GM19452 (cell line): ENCODE measurements at regions not wholly inside any gene's neighbourhood (a gene's known extent, or its start where the extent isn't known, plus 50 kb on each side); places are given as distances from the start of the nearest gene placed in this dataset.

Source experiments
- ATAC-seq: cut with Tn5 transposase; IDR thresholded peaks from one replicate; pipeline ENCODE4 v1.9.1; 2021; ENCODE audit not compliant: unreplicated experiment

GRCh38 chr20:21033817-21034216 lies 72.3 kb downstream of the LINC00237 start:
- ATAC-seq, result no peak

- no peak for ATAC-seq
Measured at GRCh38 chr20:21031666-21032065, 74.5 kb downstream of the LINC00237 start.

GRCh38 chr20:21029341-21029740 lies 76.8 kb downstream of the LINC00237 start:
- no peak for ATAC-seq

- ATAC-seq, result no peak
Measured at GRCh38 chr20:21028921-21029320, 77.2 kb downstream of the LINC00237 start.

DNA sequence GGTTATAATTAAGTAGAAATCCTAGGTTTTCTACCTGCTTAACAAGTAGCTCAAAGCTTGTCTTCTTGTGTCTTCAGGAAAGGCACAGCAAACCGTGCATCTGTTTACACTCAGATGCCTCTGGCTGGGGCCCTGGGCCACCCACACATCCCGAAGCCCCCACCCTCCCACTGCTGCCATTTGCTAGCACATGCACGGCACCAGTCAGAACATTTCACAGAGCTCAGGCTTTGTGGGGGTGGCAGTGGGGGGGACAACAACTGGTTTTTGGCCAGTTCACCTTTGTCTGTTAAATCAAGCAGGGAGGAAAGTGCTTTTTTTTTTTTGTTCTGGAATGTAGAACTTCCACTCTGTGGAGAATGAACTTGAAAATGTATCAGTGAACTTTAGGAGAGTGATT lies 77.7 kb downstream of the LINC00237 start:
- no peak for ATAC-seq

DNA sequence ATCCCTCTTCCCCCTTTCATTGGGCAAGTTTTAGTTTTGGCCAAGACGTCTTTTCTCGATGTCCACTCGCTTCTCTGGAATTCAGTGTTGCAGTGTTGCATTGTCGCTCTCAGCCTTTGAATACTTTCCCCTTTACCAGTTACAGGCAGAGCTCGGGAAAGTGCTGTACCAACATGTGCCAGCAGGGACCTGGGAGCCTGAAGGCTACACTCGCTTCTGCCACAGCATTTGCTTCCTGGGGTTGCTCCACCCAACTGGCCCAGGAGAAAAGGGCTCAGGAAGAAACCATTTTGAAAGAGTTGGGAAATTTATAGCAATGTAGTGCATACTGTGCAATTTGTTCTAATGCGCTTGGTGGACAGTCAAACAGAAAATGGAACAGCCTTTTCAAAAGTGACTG lies 78.6 kb downstream of the LINC00237 start:
- ATAC-seq, result no peak

DNA sequence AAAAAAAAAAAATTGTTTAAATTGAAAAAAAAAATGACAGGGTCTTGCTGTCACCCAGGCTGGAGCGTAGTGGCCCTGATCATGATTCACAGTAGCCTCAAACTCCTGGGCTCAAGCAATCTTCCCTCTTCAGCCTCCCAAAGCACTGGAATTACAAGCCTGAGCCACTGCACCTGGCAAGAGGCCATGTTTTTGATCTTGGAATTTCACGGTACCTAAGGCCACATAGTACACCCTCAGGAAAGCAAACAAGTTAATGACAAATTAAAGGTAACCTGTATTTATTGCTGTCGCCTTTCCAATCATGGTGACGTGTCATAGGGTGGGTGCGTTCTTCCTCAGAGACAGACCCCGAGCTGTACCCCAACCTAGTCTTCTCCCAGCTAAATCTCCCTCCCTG lies 79.2 kb downstream of the LINC00237 start:
- no peak for ATAC-seq

GRCh38 chr20:21024420-21024819 lies 81.7 kb downstream of the LINC00237 start:
- no peak for ATAC-seq

DNA sequence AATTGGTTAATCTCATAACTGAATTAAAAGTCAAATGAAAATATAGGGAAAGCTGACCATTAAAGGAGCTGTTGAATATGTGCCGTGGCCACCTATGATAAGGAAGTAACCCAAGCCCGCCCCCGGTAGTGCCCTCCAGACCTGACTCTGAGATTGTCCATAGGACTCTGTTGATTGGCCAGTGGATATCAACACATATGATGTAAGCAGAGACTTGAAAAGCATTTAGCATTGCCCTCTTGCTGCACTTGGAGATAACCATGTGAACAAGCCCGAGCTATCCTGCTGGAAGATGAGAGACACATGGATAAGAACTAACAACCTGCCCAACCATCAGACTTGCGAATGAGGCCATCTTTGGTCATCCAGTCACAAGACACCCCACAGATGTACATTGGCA lies 83.2 kb downstream of the LINC00237 start:
- no peak for ATAC-seq

DNA sequence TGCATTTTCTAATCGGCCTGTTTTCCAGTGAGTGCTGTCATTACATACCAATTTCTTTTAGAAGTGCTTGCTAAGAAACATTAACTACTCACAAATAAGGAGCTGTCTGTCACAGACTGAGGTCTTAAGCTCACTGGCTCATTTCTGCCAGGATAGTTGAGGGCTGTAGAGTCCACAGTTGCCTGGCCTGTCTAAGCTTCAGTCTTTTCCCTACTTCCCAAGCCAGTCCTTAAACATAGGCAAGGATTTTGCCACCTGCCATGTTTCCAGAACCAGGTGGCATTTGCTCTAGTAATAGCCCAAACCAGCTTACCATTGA lies 84.7 kb downstream of the LINC00237 start:
- no peak for ATAC-seq

GRCh38 chr20:21020659-21021471 lies 85.3 kb downstream of the LINC00237 start:
- no peak for ATAC-seq

DNA sequence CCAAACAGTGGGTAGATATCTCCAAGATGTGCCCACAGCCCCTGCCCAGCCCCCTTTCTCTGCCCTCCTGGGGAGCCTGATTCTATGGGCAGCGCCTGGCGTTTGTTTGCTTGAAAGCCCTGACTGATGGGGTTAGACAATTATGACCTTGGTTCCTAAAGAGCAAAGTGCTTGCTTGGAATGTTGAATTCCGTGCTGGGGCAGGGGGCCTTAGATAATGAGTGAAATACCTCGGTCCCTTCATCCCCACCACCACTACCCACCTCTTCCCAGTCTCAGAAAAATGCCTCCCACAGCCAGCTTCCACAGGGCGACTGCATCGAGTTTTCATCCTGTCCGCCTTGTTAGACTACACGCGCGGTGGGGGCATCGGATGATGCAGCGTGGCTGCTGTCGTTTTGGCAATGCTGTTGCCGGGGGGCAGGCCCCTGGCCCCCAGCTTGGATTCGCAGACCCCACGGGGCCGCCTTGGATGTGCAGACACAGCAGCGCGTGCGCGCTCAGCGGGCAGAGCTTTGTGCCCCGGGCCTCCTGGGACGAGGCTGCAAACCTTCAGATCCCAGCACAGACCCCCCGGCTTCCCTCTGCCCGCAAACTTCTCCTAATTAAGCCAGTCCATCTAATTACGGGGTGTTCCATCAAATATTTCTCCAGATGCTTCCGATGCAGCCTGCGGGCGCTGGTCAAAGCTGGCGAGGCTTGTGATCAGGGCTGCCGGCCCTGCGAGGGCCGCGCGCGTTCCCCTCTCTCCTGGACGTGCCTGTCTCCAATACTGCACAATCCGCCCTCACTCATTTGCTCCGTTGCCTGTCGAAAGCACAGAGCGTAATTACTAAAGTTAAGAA lies 86.1 kb downstream of the LINC00237 start:
- ATAC-seq, result no peak

DNA sequence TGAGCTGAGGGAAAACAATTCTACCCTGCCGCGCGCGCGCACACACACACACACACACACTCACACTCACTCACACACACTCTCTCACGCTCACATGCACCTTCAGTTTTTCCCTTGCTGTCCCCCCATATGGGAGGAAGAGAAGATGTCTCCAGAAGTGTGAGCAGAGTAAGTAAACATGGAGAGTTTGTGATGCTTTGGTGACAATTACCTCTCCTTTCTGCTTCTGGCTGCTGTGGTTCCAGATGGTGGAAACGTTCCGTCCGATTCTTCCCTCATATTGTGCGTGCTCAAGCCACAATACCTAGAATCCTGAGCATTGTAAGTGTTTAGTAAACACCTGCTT lies 86.7 kb downstream of the LINC00237 start:
- ATAC-seq, result no peak

DNA sequence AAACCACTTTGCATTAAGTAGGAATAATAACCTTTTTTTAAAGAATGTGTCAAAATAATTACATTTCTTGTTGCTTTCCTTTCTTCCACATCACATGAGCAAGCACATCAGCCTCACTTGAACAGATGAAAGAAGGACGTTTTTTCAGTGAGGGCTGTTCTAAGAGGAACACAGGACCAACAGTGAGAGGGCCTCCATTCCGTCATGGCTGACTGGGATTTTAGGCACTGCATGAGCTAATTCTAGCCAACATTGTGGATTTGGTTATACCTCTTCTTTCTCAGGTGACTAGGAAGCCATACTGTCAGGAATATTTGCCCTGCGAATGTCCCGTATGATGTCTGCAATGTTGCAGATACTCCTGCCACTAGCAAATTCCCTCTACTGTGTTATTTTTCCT lies 87.6 kb downstream of the LINC00237 start:
- no peak for ATAC-seq

- ATAC-seq, result no peak
Measured at GRCh38 chr20:21017528-21018085, 88.6 kb downstream of the LINC00237 start.

- ATAC-seq, result no peak
Measured at GRCh38 chr20:21016751-21017150, 89.4 kb downstream of the LINC00237 start.

DNA sequence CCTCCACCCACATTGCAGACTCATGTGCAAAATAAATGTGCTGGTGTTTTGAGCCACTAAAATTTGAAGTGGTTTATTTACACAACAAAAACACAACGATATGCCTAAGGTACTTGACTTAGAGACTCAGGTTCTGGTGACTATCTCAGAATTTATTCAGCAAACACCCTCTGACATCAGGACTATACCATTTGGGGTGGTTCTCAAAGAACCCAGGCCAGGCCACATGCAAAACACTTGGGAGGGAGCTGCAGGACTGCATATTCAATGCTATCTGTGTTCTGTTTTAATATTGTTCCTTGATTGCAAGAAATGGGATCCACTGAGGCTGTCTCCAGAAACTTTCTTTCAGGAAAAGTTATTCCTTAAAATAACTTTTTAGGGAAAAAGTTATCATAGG lies 91.6 kb downstream of the LINC00237 start:
- ATAC-seq, result no peak

DNA sequence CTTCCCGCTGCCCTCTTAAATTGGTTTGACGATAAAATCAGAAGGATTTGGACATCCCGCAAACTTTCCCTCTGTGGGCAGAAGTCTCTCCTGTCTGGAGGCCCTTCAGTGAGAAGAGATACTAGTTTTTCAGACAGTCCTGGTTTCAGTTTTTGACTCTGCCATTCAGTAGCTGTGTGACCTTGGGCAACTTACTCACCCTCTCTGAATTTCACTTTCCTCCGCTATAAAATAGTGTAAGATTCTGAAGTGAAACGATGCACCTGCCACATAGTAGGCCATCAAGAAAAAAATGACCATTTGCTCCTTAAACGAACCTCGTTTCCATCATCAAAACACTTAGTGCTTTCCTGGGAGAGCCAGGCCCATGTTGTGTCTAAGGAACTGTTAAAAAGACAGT lies 97.2 kb downstream of the LINC00237 start:
- no peak for ATAC-seq

DNA sequence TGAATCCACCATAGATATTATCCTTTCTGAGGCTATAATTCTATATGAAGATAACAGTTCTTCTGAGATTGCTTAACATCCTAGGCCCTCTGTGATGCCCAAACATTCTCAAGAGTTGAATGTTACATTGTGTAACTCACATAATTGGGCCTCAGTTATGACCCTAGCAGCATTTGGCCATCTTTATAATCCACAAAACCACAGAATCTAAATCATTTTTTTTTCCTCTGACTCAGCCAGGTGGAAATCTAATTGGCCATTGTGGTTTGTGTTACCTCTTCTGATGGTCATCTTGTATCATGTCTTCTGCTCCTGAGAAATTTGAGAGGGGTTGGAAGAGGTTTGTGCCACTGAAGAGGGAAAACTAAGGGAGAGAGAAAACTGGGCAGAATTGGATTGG lies 99.5 kb downstream of the LINC00237 start:
- ATAC-seq, result no peak

- ATAC-seq, result no peak
Measured at GRCh38 chr20:21004386-21005076, 101.6 kb downstream of the LINC00237 start.

DNA sequence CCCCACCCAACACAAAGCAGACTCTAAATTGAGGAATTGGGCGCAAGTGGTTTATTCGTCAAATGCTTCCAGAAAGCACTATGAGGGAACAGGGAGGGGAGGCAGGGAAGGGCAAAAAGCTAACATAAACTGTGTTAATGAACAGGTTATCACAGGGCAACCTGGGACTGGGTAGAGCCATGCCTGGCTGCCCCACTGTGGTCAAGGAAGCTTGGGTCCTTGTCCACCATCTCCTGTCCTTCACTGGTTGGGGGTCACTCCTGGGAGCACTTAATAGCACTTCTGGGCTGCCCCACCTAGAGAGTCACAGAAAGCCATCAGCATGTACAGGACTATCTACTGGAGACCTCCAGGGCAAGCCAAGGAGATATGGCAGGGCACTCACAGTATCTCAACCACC lies 102.3 kb downstream of the LINC00237 start:
- no peak for ATAC-seq

DNA sequence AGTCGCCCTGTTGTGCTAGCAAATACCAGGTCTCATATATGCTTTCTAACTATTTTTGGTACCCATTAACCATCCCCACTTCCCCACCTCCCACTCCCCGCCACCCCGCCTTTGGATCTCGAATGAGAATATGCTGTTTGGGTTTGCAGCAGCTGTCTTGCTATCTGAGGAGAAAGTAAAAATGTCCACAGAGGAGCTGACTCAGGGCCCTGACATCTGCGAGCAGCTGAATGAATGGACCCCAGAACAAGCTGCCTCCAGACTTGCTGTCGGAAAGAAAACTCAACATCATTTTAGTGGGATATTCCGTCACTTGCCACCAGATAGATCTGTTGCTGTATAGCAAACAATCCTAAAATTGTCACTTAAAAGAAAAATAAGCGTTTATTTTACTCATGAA lies 103.7 kb downstream of the LINC00237 start:
- ATAC-seq, result no peak
